ENCODE measurements at regions not wholly inside any gene's neighbourhood (a gene's known extent, or its start where the extent isn't known, plus 50 kb on each side); places are given as distances from the start of the nearest gene placed in this dataset.

GRCh38 chr13:89790696-89791095 is 1556.8 kb upstream of the MIR17HG start:
- TF ChIP-seq CTCF (IDR thresholded peaks at IDR 0.05) (no peak), POLR2AphosphoS5 (IDR thresholded peaks at IDR 0.05) (no peak), POLR2A (IDR thresholded peaks at IDR 0.05) (no peak)

All from gastroesophageal sphincter (tissue), 3 donors.